GM12878 (cell line): ENCODE measurements at regions not wholly inside any gene's neighbourhood (a gene's known extent, or its start where the extent isn't known, plus 50 kb on each side); places are given as distances from the start of the nearest gene placed in this dataset.

Experiments used
- ATAC-seq: fragments of 200-7000 bp; cut with Tn5 transposase; 3 replicates; pipeline ENCODE4 v1.9.1; 2020; ENCODE audit warnings: mild to moderate bottlenecking, moderate library complexity
- BruUV-seq: library from RNA; stranded (reverse); fragments of 400-500 nt; replicated peaks from 2 replicates; lab custom pipeline; 2021; lab: Mats Ljungman, UMichigan
- CTCF ChIA-PET: fragments of 300-600 bp; sonication (Branson Sonifier 250); formaldehyde crosslinking; extraction: SDS; loops from one replicate; lab custom pipeline; 2021; ENCODE audit warnings: inconsistent platforms; lab: Yijun Ruan, JAX
- POLR2A ChIA-PET: fragments of 350-600 bp; formaldehyde crosslinking; extraction: SDS; loops from one replicate; lab custom pipeline; 2021; ENCODE audit warnings: inconsistent platforms; lab: Charles Lee
- RAD21 ChIA-PET: fragments of 300-600 bp; sonication (Branson Sonifier 250); formaldehyde crosslinking; loops from one replicate; lab custom pipeline; 2023; ENCODE audit warnings: antibody characterized with exemption; ENCODE audit not compliant: unreplicated experiment; lab: Charles Lee
- SMC1A ChIA-PET: fragments of 300-600 bp; sonication (Branson Sonifier 250); formaldehyde crosslinking; loops from one replicate; lab custom pipeline; 2023; ENCODE audit not compliant: unreplicated experiment, uncharacterized antibody; lab: Charles Lee
- DNase-seq: peaks from one replicate; pipeline ENCODE4 v3.0.0-alpha.2; 2011; ENCODE audit warnings: low read depth, low spot score
- FAIRE-seq: peaks from 3 replicates; lab custom pipeline; 2011; peaks lifted over from hg19 to GRCh38; lab: Jason Lieb, UNC
- H2AFZ ChIP-seq: 2 replicates; pipeline ENCODE4 v1.6.0; 2011; ENCODE audit warnings: low read depth, low read length, control low read depth; ENCODE audit not compliant: control insufficient read depth
- H3K27ac ChIP-seq: 2 replicates; pipeline ENCODE4 v1.5.1; 2011; ENCODE audit warnings: control low read depth; ENCODE audit not compliant: control insufficient read depth, insufficient read depth
- H3K27me3 ChIP-seq, 2 experiments: replicated peaks in 1 of 2; 2 replicates each; pipeline versions ENCODE4 v1.6.0 to v1.6.1; 2011; ENCODE audit warnings: low read length in 1 of 2; ENCODE audit not compliant: control insufficient read depth in 2 of 2, insufficient read depth in 2 of 2
- H3K36me3 ChIP-seq, 2 experiments: 2 replicates each; pipeline ENCODE4 v1.5.1; 2011; ENCODE audit warnings: low read length in 1 of 2; ENCODE audit not compliant: control insufficient read depth in 2 of 2, insufficient read depth in 2 of 2
- H3K4me1 ChIP-seq: 2 replicates; pipeline ENCODE4 v1.6.1; 2011; ENCODE audit warnings: mild to moderate bottlenecking, low read length, moderate library complexity, mixed read lengths; ENCODE audit not compliant: control insufficient read depth, insufficient read depth
- H3K4me2 ChIP-seq: 2 replicates; pipeline ENCODE4 v1.6.0; 2011; ENCODE audit warnings: control low read depth; ENCODE audit not compliant: control insufficient read depth, insufficient read depth
- H3K4me3 ChIP-seq: fragments of 200-600 bp; sonication (generic); 2 replicates; pipeline ENCODE4 v1.5.1; 2016
- H3K79me2 ChIP-seq: 2 replicates; pipeline ENCODE4 v1.6.0; 2011; ENCODE audit warnings: low read length; ENCODE audit not compliant: control insufficient read depth, insufficient read depth
- H3K9ac ChIP-seq: 2 replicates; pipeline ENCODE4 v1.8.0; 2011; ENCODE audit warnings: low read length, control low read depth, mixed read lengths; ENCODE audit not compliant: control insufficient read depth, insufficient read depth
- H3K9me3 ChIP-seq: replicated peaks from 3 replicates; pipeline ENCODE4 v1.5.1; 2011; ENCODE audit warnings: mild to moderate bottlenecking, low read length; ENCODE audit not compliant: control insufficient read depth, insufficient read depth
- H4K20me1 ChIP-seq: 2 replicates; pipeline ENCODE4 v1.6.0; 2011; ENCODE audit not compliant: control insufficient read depth, insufficient read depth
- ATF3 ChIP-seq: IDR thresholded peaks from 2 replicates; pipeline ENCODE4 v1.6.1; 2011; ENCODE audit warnings: low read depth, mild to moderate bottlenecking, low read length, moderate library complexity, borderline replicate concordance; ENCODE audit errors: extremely low read depth
- BACH1 ChIP-seq: fragments of 450-650 bp; IDR thresholded peaks from 2 replicates; pipeline ENCODE4 v1.6.1; 2017; ENCODE audit warnings: mild to moderate bottlenecking, borderline replicate concordance
- CTCF ChIP-seq, 3 experiments: IDR thresholded peaks in 2 of 3; conservative IDR thresholded peaks in 1 of 3; 2 replicates each; pipeline ENCODE4 v1.5.1; 2011; ENCODE audit warnings: low read depth in 3 of 3, low read length in 3 of 3, mild to moderate bottlenecking in 3 of 3, control low read depth in 2 of 3, moderate library complexity in 2 of 3, inconsistent platforms in 1 of 3, mixed read lengths in 1 of 3; ENCODE audit not compliant: control insufficient read depth in 2 of 3, insufficient read depth in 1 of 3; ENCODE audit errors: extremely low read depth in 1 of 3
- E2F8 ChIP-seq: fragments of 450-650 bp; IDR thresholded peaks from 2 replicates; pipeline ENCODE4 v1.6.1; 2018; ENCODE audit warnings: mild to moderate bottlenecking, low read depth, moderate library complexity; ENCODE audit not compliant: partially characterized antibody
- HDAC2 ChIP-seq: fragments of 200-600 bp; sonication (generic); IDR thresholded peaks from 2 replicates; pipeline ENCODE4 v1.6.1; 2017
- IKZF2 ChIP-seq, 2 experiments: fragments of 450-650 bp; IDR thresholded peaks; 2 replicates each; pipeline ENCODE4 v1.6.1; 2017; ENCODE audit warnings: mild to moderate bottlenecking in 2 of 2, moderate library complexity in 2 of 2
- MLLT1 ChIP-seq: fragments of 450-650 bp; IDR thresholded peaks from 2 replicates; pipeline ENCODE4 v1.6.1; 2016; ENCODE audit warnings: mild to moderate bottlenecking
- NBN ChIP-seq: fragments of 450-650 bp; IDR thresholded peaks from 2 replicates; pipeline ENCODE4 v1.6.1; 2016
- NR2C1 ChIP-seq: fragments of 450-650 bp; IDR thresholded peaks from 2 replicates; pipeline ENCODE4 v1.6.1; 2017; ENCODE audit warnings: antibody characterized with exemption, mild to moderate bottlenecking, moderate library complexity
- NR2C2 ChIP-seq: IDR thresholded peaks from 2 replicates; pipeline ENCODE4 v1.6.1; 2011; ENCODE audit warnings: borderline replicate concordance, low read depth; ENCODE audit not compliant: control insufficient read depth, insufficient read length
- RCOR1 ChIP-seq: conservative IDR thresholded peaks from 2 replicates; pipeline ENCODE4 v1.6.1; 2012; ENCODE audit warnings: low read depth, low read length, improper control_type of control experiment
- SIX5 ChIP-seq: IDR thresholded peaks from 2 replicates; pipeline ENCODE4 v1.6.1; 2011; ENCODE audit warnings: mild to moderate bottlenecking, low read depth, low read length, moderate library complexity; ENCODE audit not compliant: severe bottlenecking
- SREBF1 ChIP-seq: IDR thresholded peaks from 2 replicates; pipeline ENCODE4 v1.6.1; 2012; ENCODE audit warnings: mild to moderate bottlenecking, low read length
- ZNF622 ChIP-seq: fragments of 450-650 bp; IDR thresholded peaks from 2 replicates; pipeline ENCODE4 v1.6.1; 2017; ENCODE audit warnings: mild to moderate bottlenecking, inconsistent platforms
- WGBS: methylation state at CpG from one replicate; pipeline ENCODE4 v1.1.6; 2016; ENCODE audit warnings: low lambda C conversion rate; ENCODE audit not compliant: insufficient replicate concordance, insufficient coverage; ENCODE audit errors: missing lambda C conversion rate; 5-methylcytosine and 5-hydroxymethylcytosine counted together
- in situ Hi-C: fragments of 300-500 bp; cut with MboI; formaldehyde crosslinking; loops from 9 replicates; pipeline ENCODE4 v1.14.3; 2018; ENCODE audit warnings: mixed read lengths
- intact Hi-C: fragments of 100-400 bp; cut with micrococcal nuclease; formaldehyde crosslinking; loops from one replicate; pipeline ENCODE4 v1.14.2; 2022; ENCODE audit not compliant: unreplicated experiment

- FAIRE-seq, result no peak
- Histone ChIP-seq H3K9ac (no peak overlapping the region), H4K20me1 (no peaks in the 10 kb centered on the region), H3K4me2 (no peak overlapping the region), H3K36me3 (no peaks in the 10 kb centered on the region), H3K4me3 (no peak overlapping the region), H2AFZ (no peak overlapping the region), H3K27ac (no peak overlapping the region), H3K79me2 (no peaks in the 10 kb centered on the region), H3K4me1 (no peaks in the 10 kb centered on the region), H3K27me3 (no peaks in the 10 kb centered on the region), H3K9me3 (no peaks in the 10 kb centered on the region)
- RAD21 ChIA-PET, result no interaction called here
- in situ Hi-C loops, result no loop called here
- intact Hi-C loops, result no loop called here
- POLR2A ChIA-PET, result no interaction called here
- no TSS peak for BruUV-seq
- CTCF ChIA-PET, result no interaction called here
- DNase-seq, result no peak
- SMC1A ChIA-PET, result interaction anchor here (0.6 kb wide), 1 partner anchor 171 kb away, joined by 3 read pairs; no protein-coding TSS in a partner anchor
- ATAC-seq, result no peak
- no peak for TF ChIP-seq HDAC2
- TF ChIP-seq BACH1, result no peak
- TF ChIP-seq SIX5, result no peak
- TF ChIP-seq NR2C2, result no peak
- no peak for TF ChIP-seq NBN
Measured at GRCh38 chr1:95731466-95731865, 497.5 kb downstream of the RWDD3 start.

- DNase-seq (no peak), FAIRE-seq (no peak), ATAC-seq (no peak)
- ChIA-PET CTCF (no interaction called here), POLR2A (no interaction called here), RAD21 (no interaction called here), SMC1A (no interaction called here)
- Histone ChIP-seq H3K27ac (no peak overlapping the region), H3K4me2 (no peak overlapping the region), H3K9me3 (no peaks in the 10 kb centered on the region), H3K9ac (no peak overlapping the region), H3K4me1 (no peaks in the 10 kb centered on the region), H3K4me3 (no peak overlapping the region), H3K79me2 (no peaks in the 10 kb centered on the region), H2AFZ (no peak overlapping the region), H3K36me3 (no peaks in the 10 kb centered on the region), H4K20me1 (no peaks in the 10 kb centered on the region), H3K27me3 (no peaks in the 10 kb centered on the region)
- in situ Hi-C loops, result no loop called here
- BruUV-seq, result no TSS peak
- 30% methylated on average over 1 of the region's 1 CpG for WGBS
- intact Hi-C loops, result no loop called here
- TF ChIP-seq MLLT1, result no peak
- no peak for TF ChIP-seq ATF3
- no peak for TF ChIP-seq E2F8
- TF ChIP-seq SREBF1, result no peak
- TF ChIP-seq IKZF2 (IDR thresholded peaks at IDR 0.05), result no peak
- no peak for TF ChIP-seq ZNF622
- no peak for TF ChIP-seq CTCF (IDR thresholded peaks at IDR 0.05 in 2 of 3, conservative IDR thresholded peaks at IDR 0.05 in 1 of 3; ENCODE audit: control insufficient read depth in 2 of 3, extremely low read depth in 1 of 3, insufficient read depth in 1 of 3, low read depth in 3 of 3, low read length in 3 of 3)
- TF ChIP-seq RCOR1, result no peak
- TF ChIP-seq NR2C1, result no peak
Measured at GRCh38 chr1:95733031-95733430, 499.0 kb downstream of the RWDD3 start.
